ENCODE measurements at regions not wholly inside any gene's neighbourhood (a gene's known extent, or its start where the extent isn't known, plus 50 kb on each side); places are given as distances from the start of the nearest gene placed in this dataset.

DNA sequence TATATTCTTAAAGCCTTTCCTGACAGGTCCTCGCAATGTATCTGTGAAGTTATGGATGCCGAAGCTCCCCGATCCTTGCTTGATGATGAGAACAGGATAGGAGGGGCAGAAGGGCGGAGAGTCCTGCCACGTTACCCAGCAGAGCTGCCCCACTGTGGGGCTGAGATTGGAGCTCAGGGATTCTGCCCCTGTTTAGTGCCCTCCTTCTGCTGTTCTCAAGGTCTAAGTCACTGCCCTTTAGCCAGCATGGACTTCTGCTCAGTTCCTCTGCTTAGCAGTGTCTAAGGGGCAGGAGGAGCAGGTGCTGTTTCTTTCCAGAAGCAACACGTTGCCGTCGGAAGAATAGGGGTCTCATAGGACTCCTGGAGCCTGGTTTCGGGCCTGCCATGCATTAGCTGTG is 164.2 kb upstream of the B3GAT1 start (continued):
- TF ChIP-seq, protein P1, sequence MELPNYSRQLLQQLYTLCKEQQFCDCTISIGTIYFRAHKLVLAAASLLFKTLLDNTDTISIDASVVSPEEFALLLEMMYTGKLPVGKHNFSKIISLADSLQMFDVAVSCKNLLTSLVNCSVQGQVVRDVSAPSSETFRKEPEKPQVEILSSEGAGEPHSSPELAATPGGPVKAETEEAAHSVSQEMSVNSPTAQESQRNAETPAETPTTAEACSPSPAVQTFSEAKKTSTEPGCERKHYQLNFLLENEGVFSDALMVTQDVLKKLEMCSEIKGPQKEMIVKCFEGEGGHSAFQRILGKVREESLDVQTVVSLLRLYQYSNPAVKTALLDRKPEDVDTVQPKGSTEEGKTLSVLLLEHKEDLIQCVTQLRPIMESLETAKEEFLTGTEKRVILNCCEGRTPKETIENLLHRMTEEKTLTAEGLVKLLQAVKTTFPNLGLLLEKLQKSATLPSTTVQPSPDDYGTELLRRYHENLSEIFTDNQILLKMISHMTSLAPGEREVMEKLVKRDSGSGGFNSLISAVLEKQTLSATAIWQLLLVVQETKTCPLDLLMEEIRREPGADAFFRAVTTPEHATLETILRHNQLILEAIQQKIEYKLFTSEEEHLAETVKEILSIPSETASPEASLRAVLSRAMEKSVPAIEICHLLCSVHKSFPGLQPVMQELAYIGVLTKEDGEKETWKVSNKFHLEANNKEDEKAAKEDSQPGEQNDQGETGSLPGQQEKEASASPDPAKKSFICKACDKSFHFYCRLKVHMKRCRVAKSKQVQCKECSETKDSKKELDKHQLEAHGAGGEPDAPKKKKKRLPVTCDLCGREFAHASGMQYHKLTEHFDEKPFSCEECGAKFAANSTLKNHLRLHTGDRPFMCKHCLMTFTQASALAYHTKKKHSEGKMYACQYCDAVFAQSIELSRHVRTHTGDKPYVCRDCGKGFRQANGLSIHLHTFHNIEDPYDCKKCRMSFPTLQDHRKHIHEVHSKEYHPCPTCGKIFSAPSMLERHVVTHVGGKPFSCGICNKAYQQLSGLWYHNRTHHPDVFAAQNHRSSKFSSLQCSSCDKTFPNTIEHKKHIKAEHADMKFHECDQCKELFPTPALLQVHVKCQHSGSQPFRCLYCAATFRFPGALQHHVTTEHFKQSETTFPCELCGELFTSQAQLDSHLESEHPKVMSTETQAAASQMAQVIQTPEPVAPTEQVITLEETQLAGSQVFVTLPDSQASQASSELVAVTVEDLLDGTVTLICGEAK (IDR thresholded peaks at IDR 0.05): no peak
- TF ChIP-seq, protein P1 (CRISPR knock-in tag; IDR thresholded peaks at IDR 0.05): no peak
- TF ChIP-seq POLR2AphosphoS5 (IDR thresholded peaks at IDR 0.05; ENCODE audit: low read depth, low read length): no peak
- no peak for TF ChIP-seq ZNF274 (CRISPR knock-in tag; IDR thresholded peaks at IDR 0.05)
- no peak for TF ChIP-seq CHD4 (IDR thresholded peaks at IDR 0.05; ENCODE audit: borderline replicate concordance, low read length)
- TF ChIP-seq, protein P2, sequence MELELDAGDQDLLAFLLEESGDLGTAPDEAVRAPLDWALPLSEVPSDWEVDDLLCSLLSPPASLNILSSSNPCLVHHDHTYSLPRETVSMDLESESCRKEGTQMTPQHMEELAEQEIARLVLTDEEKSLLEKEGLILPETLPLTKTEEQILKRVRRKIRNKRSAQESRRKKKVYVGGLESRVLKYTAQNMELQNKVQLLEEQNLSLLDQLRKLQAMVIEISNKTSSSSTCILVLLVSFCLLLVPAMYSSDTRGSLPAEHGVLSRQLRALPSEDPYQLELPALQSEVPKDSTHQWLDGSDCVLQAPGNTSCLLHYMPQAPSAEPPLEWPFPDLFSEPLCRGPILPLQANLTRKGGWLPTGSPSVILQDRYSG (CRISPR knock-in tag; IDR thresholded peaks at IDR 0.05): no peak
